ENCODE measurements at regions not wholly inside any gene's neighbourhood (a gene's known extent, or its start where the extent isn't known, plus 50 kb on each side); places are given as distances from the start of the nearest gene placed in this dataset.

DNA sequence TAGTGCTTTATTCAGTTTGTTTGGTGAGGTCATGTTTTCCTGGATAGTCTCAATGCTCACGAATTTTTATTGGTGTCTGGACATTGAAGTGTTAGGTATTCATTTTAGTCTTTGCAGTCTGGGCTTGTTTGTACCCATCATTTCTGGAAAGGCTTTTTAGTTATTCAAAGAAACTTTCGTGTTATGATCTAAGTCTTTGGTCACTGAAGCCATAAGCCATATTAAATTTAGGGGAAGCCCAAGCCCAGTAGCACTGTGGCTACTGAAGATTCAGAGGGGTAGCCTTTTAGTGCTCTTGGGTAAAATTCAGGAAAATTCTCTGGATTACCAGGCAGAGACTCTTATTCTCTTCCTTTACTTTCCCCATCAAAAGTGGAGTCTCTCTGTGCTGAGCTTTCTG lies 56.2 kb upstream of the PEX5L start:
- DNase-seq: no peak

DNA sequence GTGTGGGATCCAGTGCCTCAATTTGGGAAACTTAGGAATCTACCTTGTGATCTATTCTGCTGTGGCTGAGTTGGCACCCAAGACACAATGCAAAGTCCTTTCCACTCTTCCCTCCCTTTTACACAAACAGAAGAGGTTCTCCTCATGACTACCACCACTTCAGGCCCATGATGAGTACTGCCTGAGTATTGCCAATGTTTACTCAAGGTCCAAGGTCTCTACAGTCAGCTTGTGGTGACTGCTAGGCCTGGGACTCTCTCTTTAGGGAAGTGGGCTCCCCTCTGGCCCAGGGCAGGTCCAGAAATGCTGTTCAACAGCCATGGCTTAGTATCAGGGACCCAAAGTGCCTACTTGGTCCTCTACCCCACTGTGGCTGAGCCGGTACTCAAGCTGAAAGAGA lies 56.8 kb upstream of the PEX5L start:
- DNase-seq: peak; percentile 69

DNA sequence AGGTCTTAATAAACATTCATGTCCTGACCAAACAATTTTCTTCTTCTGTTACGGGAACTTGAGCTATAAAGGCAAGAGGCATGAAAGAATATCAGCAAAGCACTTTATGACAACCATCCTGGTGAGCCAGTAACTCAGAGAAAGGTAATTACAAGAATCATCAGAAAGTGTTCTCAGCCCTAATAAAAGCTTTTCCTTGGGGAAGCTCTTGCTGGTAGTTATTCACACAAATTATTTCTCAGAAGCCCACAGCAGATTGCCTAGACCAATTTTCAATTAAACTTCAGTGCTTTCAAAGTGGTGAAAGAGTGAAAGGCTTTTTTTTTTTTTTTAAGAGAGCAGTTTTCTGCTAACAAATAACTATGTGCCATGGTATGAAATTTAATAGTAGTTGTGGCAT lies 60.9 kb upstream of the PEX5L start:
- no peak for DNase-seq

DNA sequence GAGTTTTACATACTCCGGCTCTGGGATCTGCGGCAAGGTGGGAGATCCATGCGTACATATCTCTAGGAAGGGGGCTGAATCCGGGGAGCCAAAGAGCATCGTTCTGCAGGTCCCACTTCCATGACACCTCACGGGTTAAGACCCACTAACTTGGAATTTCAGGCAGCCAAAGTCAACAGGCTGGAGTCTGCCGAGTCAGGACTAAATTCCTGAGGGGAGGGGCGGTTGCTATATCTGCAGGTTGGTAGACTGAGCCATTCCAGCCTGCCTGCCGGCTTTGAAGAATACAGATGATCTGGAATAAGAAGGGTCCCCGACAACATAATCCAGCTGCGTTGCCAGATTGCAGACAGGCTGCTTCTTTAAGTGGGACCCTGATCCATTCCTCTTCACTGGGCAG lies 65.4 kb upstream of the PEX5L start:
- no peak for DNase-seq

DNA sequence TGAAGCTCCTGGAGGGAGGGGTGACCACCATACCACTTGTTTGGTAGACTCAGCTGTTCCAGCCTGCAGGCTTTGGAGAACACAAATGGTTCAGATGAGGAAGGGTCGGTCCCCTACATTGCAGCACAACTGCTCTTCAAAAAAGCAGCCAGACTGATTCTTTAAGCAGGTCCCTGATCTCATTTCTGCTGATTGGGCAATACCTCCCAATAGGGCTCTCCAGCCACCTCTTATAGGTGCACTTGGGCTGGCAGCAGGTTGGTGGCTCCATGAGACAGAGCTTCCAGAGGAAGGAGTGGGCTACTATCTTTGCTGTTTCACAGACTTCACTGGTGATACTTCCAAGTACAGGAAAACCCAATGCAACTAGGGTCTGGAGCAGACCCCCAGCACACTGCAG lies 65.9 kb upstream of the PEX5L start:
- DNase-seq: no peak

DNA sequence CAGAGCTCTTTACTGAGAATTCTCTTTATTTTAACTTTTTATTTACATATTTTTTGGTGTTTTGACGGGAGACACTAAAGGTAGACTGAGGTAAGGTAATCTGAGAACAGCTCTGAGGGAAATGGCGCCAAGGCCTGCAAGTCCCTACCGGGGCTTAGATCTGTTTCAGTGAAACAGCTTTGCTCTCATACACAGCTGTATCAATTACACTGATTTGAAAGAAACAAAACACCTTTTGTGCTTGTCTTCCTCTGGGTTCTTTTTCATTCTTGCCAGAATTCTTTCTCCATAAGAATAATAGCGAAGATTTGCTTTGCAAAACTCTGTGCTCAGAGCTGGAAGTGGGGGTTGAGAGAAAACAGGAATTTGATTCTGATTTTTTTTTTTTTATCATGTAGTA lies 79.5 kb upstream of the PEX5L start:
- DNase-seq: no peak

DNA sequence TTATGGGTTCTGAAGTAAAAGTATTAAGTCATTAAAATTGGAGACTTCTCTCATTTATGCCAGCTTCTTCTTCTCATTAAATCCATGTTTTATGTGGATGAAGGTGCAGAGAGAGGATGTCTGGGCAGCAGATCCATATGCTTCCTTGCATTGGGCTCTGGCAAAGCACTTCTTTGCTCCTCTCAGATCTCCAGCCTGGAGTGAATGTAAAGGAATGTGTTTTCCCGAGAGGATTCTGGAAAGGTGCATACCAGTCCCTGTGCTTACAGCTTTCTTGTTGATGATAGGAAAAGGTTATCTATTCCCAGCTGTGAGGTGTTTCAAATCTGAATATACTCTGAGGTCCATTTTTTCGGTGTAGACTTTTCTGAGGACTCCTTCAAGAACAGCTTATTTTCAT lies 79.9 kb upstream of the PEX5L start:
- DNase-seq: no peak

DNA sequence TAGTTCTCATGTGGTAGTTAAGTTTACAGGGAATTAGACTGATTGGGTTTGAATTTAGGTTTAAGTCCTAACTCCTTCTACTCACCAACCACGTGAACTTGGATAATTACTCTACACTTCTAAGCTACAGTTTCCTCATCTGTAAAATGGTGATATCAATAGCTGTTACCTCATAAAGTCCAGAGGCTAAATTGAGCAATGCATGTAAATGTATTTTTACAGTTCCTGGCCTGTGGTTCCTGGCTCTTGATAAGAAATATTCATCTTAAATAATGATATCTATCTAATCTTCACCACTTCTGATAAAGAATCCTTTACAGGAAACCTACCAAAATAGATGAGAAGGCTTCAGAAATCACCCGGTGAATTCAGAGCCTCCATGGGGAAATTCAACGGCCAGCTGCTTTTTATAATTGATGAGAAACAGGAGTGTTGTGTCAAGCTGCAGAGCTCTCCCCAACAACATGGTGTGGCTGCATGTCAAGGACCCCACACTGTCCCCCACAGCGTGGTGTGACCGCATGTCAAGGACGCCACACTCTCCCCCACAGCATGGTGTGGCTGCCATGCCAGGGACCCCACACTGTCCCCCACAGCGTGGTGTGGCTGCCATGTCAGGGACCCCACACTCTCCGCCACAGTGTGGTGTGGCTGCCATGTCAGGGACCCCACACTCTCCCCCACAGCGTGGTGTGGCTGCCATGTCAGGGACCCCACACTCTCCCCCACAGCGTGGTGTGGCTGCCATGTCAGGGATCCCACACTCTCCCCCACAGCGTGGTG lies 80.8 kb upstream of the PEX5L start:
- DNase-seq: no peak

DNA sequence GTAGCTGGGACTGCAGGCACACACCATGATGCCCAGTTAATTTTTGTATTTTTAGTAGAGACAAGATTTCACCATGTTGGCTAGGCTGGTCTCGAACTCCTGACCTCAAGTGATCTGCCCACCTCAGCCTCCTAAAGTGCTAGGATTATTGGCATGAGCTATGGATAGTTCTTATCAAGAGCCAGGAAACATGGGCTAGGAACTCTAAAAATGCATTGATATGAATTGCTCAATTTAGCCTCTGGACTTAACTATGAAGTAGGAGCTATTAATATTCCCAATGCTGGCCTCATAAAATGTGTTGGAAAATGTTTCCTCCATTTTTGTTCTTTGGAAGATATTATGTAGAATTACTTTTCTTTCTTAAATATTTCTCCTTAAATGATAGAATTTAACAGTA lies 82.8 kb upstream of the PEX5L start:
- no peak for DNase-seq

DNA sequence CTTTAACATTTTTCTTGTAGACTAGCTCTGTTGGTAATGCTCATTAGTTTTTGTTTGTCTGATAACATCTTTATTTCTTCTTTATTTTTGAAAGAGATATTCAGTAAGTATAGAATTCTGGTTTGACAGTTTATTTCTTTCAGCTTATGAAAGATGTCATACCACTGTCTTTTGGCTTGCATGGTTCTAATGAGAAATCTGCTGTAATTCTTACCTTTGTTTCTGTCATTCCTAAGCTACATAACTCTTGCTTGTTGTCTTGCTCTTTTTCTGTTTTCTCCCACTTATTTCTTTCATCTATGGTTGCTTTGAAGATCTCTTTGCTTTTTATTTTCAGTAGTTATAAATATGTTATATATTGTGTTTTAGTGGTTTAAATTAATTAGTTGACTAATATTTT lies 87.2 kb upstream of the PEX5L start:
- no peak for DNase-seq

DNA sequence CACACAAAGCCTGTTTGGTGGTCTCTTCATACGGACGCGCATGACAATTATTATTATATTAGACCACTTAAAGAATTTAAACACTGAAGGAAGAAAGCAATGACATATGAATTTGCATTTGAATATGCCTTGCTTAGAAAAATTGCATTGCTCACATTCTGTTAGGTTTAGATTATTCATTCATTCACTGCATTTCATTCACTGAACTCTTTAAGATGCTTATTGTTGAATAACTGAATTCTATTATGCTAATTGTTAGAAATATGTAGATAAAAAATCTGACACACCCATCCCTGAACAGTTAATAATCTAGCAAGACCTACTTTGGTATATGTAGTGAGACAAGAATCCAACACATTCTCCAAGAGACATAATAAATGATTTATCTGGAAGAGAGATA lies 94.4 kb upstream of the PEX5L start:
- DNase-seq: no peak

DNA sequence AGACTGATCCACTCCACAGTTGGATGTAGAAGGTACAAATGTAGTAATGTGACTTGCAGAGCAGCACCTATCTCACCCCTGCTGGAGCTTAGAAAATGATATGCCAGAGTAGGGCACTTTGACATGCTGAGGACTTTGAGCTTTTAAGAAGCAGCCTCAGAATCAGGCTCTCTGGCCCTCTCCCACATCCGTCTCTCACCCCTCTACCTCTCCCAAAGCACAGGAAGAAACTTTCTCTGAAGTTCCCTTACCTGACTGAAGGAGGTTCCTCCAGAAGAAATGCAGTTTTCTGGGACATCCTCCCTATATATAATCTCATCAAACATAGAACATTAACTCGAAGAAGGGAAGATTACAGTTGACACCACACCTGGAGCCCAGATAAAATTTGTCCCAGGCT lies 98.4 kb upstream of the PEX5L start:
- no peak for DNase-seq

DNA sequence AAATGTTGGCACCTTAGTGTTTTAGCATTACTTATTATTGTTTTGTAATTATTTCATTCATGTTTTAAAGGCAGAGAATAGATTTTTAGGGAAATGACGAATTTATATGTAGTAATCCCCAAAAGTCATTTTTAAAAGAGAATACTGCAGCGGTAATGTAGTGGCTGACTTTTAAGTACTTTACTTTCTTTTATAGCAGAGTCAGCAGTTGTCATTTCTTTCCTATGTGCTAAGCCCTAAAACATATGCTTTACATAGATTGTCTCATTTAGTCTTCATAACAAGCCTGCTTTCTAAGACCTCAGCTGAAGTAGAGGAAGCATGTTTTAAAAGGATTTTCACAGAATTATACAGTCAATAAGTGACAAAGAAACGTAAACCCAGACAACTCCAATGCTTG lies 102.1 kb upstream of the PEX5L start:
- DNase-seq: no peak

DNA sequence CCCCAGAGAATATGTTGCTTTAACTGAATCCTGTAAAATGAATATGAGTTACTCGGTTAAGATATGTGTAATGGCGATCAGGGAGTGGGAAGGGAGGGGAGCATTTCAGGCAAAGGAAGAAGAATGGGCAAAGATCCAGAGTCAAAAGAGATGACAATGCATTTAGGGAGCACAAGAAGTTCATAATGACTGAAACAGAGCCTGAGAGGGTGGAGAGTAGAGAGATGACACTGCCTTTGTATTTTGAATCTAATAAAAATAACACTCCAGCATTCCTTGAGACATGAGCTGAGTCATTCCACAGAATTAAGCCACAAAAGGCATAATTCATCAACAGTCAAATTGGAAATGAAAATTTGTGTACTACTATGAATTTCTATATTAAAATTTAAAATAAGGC lies 105.3 kb upstream of the PEX5L start:
- DNase-seq: no peak

DNA sequence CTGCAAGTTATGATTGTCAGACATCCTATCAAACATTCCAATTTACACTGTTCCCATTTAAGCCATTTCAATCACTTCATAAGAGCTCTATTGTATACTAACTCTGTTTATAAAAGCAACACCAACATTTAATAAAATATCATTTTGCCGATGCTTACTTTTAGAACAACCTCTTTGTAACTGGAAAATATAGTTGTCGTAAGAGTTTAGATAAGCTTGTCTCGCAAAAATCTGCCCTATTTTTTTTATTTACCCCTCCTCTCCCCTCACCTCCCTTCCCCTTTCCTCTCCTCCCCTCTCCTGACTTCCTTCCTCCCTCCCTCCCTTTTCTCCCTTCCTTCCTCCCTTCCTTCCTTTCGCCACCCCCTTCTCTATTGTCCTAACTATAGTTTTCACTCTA lies 105.7 kb upstream of the PEX5L start:
- no peak for DNase-seq

DNA sequence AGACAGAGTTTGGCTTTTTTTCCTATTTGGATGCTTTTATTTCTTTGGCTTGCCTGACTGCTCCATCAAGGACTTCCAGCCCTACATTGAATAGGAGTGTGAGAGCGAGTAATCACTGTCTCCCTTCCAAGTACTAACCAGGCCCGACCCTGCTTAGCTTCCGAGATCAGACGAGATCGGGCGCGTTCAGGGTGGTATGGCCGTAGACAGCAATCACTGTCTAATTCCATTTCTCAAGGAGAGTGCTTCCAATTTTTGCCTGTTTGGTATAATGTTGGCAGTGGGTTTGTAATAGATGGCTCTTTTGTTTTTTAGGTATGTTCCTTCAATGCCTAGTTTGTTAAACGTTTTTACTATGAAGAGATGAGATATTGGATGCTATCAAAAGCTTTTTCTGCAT lies 125.0 kb upstream of the PEX5L start:
- no peak for DNase-seq

DNA sequence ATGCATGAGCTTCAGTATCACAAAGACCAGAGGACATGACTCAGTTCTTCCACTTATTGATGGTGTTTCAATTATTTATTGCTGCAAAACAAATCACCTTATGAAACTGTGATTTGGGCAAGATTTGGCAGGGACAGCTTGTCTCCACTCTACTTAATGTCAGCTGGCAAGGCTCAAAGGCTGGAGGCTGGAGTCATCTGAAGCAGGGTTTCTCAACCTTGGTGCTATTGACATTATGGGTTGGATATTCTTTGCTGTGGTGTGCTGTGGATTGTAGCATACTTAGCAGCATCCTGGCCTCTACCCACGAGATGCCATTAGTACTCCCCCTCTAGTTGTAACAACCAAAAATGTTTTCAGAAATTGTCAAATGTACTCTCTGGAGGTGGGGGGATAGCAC lies 138.8 kb upstream of the PEX5L start:
- no peak for DNase-seq

DNA sequence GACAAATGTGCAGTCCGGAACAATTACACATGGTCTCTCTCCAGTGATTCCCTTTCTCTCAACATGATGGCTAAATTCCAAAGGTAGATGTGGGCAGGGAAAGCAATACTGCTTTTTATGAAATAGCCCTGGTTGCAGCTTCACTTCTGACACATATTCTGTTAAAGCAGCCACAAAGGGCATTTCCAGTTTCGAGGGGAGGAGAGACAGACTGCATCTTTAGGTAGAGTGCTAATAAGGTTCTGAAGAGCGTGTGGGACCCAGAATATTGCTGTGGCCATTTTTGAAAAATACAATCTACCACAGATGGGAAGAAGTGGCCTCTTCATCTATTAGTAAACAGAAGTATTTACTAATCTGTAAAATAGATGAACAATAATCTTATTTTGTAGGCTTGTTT lies 139.3 kb upstream of the PEX5L start:
- DNase-seq: no peak

DNA sequence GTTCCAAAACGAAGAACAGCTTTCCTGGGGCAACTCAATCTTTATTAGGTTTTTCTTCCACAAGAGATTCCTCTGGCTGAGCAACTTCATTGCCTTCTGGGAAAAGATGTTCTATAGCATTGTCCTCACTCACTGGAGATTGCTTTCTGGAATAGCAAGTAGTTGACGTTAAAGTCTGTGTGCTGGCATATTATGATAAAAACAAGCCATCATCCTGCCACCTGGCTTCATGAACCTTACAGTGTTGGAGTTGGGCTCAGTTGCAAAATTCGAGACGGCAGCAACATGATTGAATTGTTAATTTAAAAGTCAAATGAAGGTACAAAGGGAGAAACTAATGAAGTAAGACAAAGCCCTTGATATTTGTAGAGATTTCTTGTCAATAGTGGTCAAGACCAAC lies 140.5 kb upstream of the PEX5L start:
- no peak for DNase-seq

DNA sequence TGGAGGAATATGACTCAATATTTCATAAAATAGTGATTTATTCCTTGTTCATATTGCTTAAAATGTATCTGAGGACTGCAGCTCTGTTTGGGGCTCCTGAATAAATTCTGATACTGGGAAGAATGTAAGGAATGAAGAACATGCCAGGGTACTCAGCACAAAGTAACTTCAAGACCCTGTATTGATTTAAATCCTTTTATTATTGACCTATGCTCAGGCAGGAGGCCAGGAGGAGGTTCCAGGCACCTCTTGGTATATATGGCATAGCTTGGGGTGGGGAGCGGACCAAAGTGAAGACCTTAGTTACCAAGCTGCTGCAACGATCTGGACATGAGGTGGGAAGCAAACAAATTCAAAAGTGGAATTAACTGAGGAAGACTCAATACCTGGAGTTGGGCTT lies 142.8 kb upstream of the PEX5L start:
- DNase-seq: no peak

DNA sequence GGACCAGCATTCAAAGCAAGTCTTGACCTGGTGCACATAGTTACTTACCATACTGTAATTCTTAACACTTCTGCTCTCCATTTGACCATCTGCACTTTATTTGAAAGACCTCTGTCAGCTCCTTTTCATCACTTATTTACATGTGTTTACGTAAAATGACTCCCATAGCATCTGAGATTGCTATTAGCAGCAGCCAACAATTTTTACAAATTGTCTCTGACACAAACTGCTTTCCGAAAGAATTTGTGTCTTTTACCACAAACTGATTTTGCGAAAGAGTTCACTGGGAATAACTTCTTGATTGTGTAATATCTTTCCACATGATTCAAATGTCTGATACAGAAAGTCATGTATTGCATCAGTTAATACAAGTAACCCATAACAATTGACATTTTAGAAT lies 144.1 kb upstream of the PEX5L start:
- DNase-seq: no peak

DNA sequence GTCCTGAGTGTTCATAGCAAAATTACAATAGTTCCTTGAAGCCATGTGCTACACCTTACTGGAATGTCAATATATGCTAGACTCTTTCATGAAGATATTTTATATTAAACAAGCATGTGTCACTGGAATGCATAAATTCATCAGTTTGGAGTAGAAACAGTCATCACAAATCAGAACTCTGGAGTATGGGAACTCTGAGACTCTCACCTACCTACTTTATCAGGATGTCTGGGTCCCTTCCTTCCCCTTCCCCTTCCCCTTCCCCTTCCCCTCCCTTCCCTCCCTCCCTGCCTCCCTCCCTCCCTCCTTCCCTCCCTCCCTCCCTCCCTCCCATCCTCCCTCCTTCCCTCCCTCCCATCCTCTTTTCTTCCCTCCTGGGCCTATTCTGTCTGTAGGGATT lies 144.7 kb upstream of the PEX5L start:
- no peak for DNase-seq

DNA sequence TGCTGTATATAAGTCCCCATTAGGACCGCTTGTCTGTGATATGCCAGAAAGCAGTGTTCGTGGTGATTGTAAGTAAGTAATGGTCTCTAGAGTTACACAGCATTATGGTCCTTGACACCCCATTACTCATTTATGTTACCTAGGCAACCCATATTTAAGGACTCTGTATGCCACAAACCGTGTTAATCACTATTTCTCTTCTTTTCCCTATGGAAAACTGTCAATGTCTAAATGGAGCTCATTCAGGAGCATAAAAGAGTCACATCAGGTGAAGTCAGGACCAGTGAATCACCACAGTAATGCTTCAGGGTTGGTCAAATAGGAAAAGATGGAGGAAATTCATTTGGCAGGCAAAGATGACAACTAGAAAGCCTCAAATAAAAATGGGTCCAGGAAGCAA lies 146.6 kb upstream of the PEX5L start:
- no peak for DNase-seq

DNA sequence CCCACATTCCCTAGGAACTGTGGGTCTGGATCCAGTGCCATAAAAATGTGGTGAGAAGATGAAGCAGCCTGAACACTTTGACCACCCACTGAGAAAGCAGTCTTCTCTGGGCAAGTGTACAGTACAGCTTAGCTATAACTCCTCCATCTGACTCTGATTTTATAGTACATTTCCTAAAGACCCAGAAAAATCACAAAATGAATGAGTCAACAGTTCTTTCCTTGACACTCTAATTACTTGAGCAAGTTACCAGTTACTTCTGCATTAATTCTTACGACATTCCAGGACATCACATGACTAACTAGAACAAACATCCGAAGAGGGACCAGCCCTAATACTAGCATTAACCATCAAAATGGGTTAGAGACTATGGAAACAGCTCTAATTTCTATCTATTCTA lies 148.1 kb upstream of the PEX5L start:
- no peak for DNase-seq

DNA sequence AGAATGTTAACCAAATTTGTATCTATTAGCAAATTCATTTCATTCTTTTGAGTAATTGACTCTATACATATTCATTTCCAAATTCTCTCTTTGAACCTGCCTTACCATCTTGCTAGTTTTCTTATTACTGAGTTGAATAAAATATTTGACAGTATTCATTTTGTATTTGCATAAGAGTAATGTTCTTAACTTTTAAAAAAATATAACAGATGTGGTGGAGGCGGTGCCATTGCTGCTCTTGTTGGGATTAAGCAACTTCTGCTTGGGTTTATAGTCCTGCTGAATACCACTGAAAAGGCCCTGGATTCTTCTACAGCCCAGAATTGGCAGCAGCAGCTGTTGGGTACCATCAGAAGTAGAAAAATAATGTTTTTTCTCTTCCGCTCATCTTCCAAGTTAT lies 148.9 kb upstream of the PEX5L start:
- DNase-seq: no peak
